HepG2 (cell line): ENCODE measurements at regions not wholly inside any gene's neighbourhood (a gene's known extent, or its start where the extent isn't known, plus 50 kb on each side); places are given as distances from the start of the nearest gene placed in this dataset.

Source experiments
- ARID2 ChIP-seq: sonication (generic); formaldehyde crosslinking; IDR thresholded peaks from 2 replicates; pipeline ENCODE4 v1.8.1; 2022; ENCODE audit warnings: mild to moderate bottlenecking, missing genetic modification reagents, borderline replicate concordance
- ETV6 ChIP-seq: sonication (generic); formaldehyde crosslinking; conservative IDR thresholded peaks from 2 replicates; pipeline ENCODE4 v1.4.0; 2020; ENCODE audit warnings: missing genetic modification reagents
- HHEX ChIP-seq: IDR thresholded peaks from 2 replicates; pipeline ENCODE4 v1.6.1; 2016; ENCODE audit warnings: control low read depth
- HMG20A ChIP-seq: IDR thresholded peaks from 2 replicates; pipeline ENCODE4 v1.6.1; 2016; ENCODE audit warnings: borderline replicate concordance
- KAT2B ChIP-seq: fragments of 150-350 bp; IDR thresholded peaks from 2 replicates; pipeline ENCODE4 v1.6.1; 2014; ENCODE audit warnings: low read depth, low read length, borderline replicate concordance
- NAIF1 ChIP-seq: sonication (generic); formaldehyde crosslinking; IDR thresholded peaks from 2 replicates; pipeline ENCODE4 v1.5.0; 2020; ENCODE audit warnings: mild to moderate bottlenecking, missing genetic modification reagents, borderline replicate concordance
- NR2F2 ChIP-seq: IDR thresholded peaks from 2 replicates; pipeline ENCODE4 v1.6.1; 2012; ENCODE audit warnings: low read depth, inconsistent platforms, borderline replicate concordance
- PAWR ChIP-seq: sonication (generic); formaldehyde crosslinking; IDR thresholded peaks from 2 replicates; pipeline ENCODE4 v1.4.0; 2020; ENCODE audit warnings: missing genetic modification reagents, mild to moderate bottlenecking, borderline replicate concordance
- PPARG ChIP-seq: conservative IDR thresholded peaks from 2 replicates; pipeline ENCODE4 v1.6.1; 2016; ENCODE audit warnings: missing biosample characterization, missing genetic modification reagents
- SAFB2 ChIP-seq: sonication (generic); formaldehyde crosslinking; IDR thresholded peaks from 2 replicates; pipeline ENCODE4 v1.5.1; 2020; ENCODE audit warnings: missing genetic modification reagents, low read depth, mild to moderate bottlenecking, borderline replicate concordance
- SIN3A ChIP-seq: IDR thresholded peaks from 2 replicates; pipeline ENCODE4 v1.6.1; 2011; ENCODE audit warnings: low read depth, mild to moderate bottlenecking, control low read depth, low read length, borderline replicate concordance
- SOX5 ChIP-seq: IDR thresholded peaks from 2 replicates; pipeline ENCODE4 v1.6.1; 2016; ENCODE audit warnings: borderline replicate concordance
- TGIF2 ChIP-seq: IDR thresholded peaks from 2 replicates; pipeline ENCODE4 v1.6.1; 2016; ENCODE audit warnings: control low read depth, missing compliant biosample characterization
- YEATS2 ChIP-seq: sonication (generic); formaldehyde crosslinking; IDR thresholded peaks from 2 replicates; pipeline ENCODE4 v1.4.0; 2020; ENCODE audit warnings: missing genetic modification reagents, borderline replicate concordance
- ZNF337 ChIP-seq: sonication (generic); formaldehyde crosslinking; IDR thresholded peaks from 2 replicates; pipeline ENCODE4 v1.5.1; 2020; ENCODE audit warnings: missing genetic modification reagents, low read depth, mild to moderate bottlenecking, borderline replicate concordance
- ZNF432 ChIP-seq: sonication (generic); formaldehyde crosslinking; IDR thresholded peaks from 2 replicates; pipeline ENCODE4 v1.5.0; 2020; ENCODE audit warnings: missing genetic modification reagents, mild to moderate bottlenecking, borderline replicate concordance
- ZNF484 ChIP-seq: sonication (generic); formaldehyde crosslinking; IDR thresholded peaks from 2 replicates; pipeline ENCODE4 v1.5.1; 2020; ENCODE audit warnings: mild to moderate bottlenecking, low read depth, missing genetic modification reagents, borderline replicate concordance
- ZNF713 ChIP-seq: sonication (generic); formaldehyde crosslinking; IDR thresholded peaks from 2 replicates; pipeline ENCODE4 v1.4.0; 2020; ENCODE audit warnings: mild to moderate bottlenecking, missing genetic modification reagents
- ZNF883 ChIP-seq: sonication (generic); formaldehyde crosslinking; IDR thresholded peaks from 2 replicates; pipeline ENCODE4 v1.5.1; 2020; ENCODE audit warnings: mild to moderate bottlenecking, missing genetic modification reagents; ENCODE audit errors: not compliant biosample characterization
- TF ChIP-seq, protein P1 (sequence below): sonication (generic); formaldehyde crosslinking; IDR thresholded peaks from 2 replicates; pipeline ENCODE4 v1.4.0; 2020; ENCODE audit warnings: low read depth, mild to moderate bottlenecking, missing genetic modification reagents
- TF ChIP-seq, protein P2 (sequence below): sonication (generic); formaldehyde crosslinking; IDR thresholded peaks from 2 replicates; pipeline ENCODE4 v1.8.0; 2022; ENCODE audit warnings: mild to moderate bottlenecking, missing genetic modification reagents, borderline replicate concordance
- TF ChIP-seq, protein P3 (sequence below): sonication (generic); formaldehyde crosslinking; IDR thresholded peaks from 2 replicates; pipeline ENCODE4; 2020; ENCODE audit warnings: missing genetic modification reagents, mild to moderate bottlenecking, borderline replicate concordance
- TF ChIP-seq, protein P4 (sequence below): sonication (generic); formaldehyde crosslinking; IDR thresholded peaks from 2 replicates; pipeline ENCODE4 v1.4.0; 2020; ENCODE audit warnings: missing genetic modification reagents

DNA sequence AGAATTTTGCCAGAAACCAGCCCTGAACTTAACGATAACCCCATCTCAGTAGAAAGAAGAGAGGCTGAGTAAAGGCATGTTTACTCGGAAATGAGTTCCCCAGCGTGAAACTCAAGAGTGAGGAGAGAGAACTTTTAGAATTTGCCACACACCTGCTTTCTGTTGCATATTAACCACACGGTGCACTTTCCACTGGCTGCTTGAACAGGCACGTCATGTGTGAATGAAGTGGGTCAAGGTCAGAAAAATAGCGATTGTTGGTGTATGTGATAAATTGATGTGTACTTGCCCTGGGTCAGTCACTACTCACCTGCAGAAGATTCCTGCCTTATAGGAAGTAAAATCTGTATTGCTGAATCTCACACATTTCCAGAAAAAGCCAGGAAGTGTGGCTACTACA lies 395.7 kb downstream of the TRIML1 start (continued):
- TF ChIP-seq, protein P1, sequence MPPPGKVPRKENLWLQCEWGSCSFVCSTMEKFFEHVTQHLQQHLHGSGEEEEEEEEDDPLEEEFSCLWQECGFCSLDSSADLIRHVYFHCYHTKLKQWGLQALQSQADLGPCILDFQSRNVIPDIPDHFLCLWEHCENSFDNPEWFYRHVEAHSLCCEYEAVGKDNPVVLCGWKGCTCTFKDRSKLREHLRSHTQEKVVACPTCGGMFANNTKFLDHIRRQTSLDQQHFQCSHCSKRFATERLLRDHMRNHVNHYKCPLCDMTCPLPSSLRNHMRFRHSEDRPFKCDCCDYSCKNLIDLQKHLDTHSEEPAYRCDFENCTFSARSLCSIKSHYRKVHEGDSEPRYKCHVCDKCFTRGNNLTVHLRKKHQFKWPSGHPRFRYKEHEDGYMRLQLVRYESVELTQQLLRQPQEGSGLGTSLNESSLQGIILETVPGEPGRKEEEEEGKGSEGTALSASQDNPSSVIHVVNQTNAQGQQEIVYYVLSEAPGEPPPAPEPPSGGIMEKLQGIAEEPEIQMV (CRISPR knock-in tag): no peak
- TF ChIP-seq ZNF432 (CRISPR knock-in tag): no peak
- TF ChIP-seq HHEX (CRISPR knock-in tag): no peak
- TF ChIP-seq, protein P2, sequence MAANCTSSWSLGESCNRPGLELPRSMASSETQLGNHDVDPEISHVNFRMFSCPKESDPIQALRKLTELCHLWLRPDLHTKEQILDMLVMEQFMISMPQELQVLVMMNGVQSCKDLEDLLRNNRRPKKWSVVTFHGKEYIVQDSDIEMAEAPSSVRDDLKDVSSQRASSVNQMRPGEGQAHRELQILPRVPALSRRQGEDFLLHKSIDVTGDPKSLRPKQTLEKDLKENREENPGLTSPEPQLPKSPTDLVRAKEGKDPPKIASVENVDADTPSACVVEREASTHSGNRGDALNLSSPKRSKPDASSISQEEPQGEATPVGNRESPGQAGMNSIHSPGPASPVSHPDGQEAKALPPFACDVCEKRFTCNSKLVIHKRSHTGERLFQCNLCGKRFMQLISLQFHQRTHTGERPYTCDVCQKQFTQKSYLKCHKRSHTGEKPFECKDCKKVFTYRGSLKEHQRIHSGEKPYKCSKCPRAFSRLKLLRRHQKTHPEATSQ (CRISPR knock-in tag): no peak
- no peak for TF ChIP-seq NAIF1
- peak; percentile 73; the same call in 1 of the 2 replicates for TF ChIP-seq HMG20A (CRISPR knock-in tag)
- no peak for TF ChIP-seq ZNF883 (CRISPR knock-in tag)
- TF ChIP-seq YEATS2 (CRISPR knock-in tag): 0 out of 2 replicates have a peak, but pooled peaks have one; percentile 25
- TF ChIP-seq ZNF713 (CRISPR knock-in tag): no peak
- TF ChIP-seq SIN3A: no peak
- TF ChIP-seq SOX5 (CRISPR knock-in tag): peak; percentile 72; the same call in 1 of the 2 replicates
- no peak for TF ChIP-seq SAFB2 (CRISPR knock-in tag)
- TF ChIP-seq PAWR (CRISPR knock-in tag): no peak
- TF ChIP-seq ETV6 (CRISPR knock-in tag): 0 out of 2 replicates have a peak, but pooled peaks have one; percentile 46
- TF ChIP-seq KAT2B: no peak
- TF ChIP-seq ZNF484 (CRISPR knock-in tag): no peak
- TF ChIP-seq TGIF2 (CRISPR knock-in tag): no peak
- peak; percentile 46; the same call in 1 of the 2 replicates for TF ChIP-seq NR2F2
- TF ChIP-seq PPARG (CRISPR knock-in tag): peak; percentile 53; the same call in 1 of the 2 replicates
- no peak for TF ChIP-seq ZNF337 (CRISPR knock-in tag)
- TF ChIP-seq, protein P3, sequence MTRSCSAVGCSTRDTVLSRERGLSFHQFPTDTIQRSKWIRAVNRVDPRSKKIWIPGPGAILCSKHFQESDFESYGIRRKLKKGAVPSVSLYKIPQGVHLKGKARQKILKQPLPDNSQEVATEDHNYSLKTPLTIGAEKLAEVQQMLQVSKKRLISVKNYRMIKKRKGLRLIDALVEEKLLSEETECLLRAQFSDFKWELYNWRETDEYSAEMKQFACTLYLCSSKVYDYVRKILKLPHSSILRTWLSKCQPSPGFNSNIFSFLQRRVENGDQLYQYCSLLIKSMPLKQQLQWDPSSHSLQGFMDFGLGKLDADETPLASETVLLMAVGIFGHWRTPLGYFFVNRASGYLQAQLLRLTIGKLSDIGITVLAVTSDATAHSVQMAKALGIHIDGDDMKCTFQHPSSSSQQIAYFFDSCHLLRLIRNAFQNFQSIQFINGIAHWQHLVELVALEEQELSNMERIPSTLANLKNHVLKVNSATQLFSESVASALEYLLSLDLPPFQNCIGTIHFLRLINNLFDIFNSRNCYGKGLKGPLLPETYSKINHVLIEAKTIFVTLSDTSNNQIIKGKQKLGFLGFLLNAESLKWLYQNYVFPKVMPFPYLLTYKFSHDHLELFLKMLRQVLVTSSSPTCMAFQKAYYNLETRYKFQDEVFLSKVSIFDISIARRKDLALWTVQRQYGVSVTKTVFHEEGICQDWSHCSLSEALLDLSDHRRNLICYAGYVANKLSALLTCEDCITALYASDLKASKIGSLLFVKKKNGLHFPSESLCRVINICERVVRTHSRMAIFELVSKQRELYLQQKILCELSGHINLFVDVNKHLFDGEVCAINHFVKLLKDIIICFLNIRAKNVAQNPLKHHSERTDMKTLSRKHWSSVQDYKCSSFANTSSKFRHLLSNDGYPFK (CRISPR knock-in tag): no peak
- no peak for TF ChIP-seq ARID2 (CRISPR knock-in tag)
- TF ChIP-seq, protein P4, sequence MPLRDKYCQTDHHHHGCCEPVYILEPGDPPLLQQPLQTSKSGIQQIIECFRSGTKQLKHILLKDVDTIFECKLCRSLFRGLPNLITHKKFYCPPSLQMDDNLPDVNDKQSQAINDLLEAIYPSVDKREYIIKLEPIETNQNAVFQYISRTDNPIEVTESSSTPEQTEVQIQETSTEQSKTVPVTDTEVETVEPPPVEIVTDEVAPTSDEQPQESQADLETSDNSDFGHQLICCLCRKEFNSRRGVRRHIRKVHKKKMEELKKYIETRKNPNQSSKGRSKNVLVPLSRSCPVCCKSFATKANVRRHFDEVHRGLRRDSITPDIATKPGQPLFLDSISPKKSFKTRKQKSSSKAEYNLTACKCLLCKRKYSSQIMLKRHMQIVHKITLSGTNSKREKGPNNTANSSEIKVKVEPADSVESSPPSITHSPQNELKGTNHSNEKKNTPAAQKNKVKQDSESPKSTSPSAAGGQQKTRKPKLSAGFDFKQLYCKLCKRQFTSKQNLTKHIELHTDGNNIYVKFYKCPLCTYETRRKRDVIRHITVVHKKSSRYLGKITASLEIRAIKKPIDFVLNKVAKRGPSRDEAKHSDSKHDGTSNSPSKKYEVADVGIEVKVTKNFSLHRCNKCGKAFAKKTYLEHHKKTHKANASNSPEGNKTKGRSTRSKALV (CRISPR knock-in tag): no peak
